Panc1 (cell line): ENCODE measurements at regions not wholly inside any gene's neighbourhood (a gene's known extent, or its start where the extent isn't known, plus 50 kb on each side); places are given as distances from the start of the nearest gene placed in this dataset.

ENCODE experiments used
- CTCF ChIP-seq: fragments of 450-650 bp; IDR thresholded peaks from 2 replicates; pipeline ENCODE4 v1.5.1; 2017; ENCODE audit warnings: mild to moderate bottlenecking
- POLR2AphosphoS5 ChIP-seq: IDR thresholded peaks from 2 replicates; pipeline ENCODE4 v1.6.1; 2012; ENCODE audit warnings: mild to moderate bottlenecking, low read depth, low read length, moderate library complexity
- SIN3A ChIP-seq: IDR thresholded peaks from 2 replicates; pipeline ENCODE4 v1.6.1; 2012; ENCODE audit warnings: low read depth, mild to moderate bottlenecking, low read length, moderate library complexity, borderline replicate concordance; ENCODE audit not compliant: insufficient read depth

GRCh38 chr3:106347350-106347749 is 478.5 kb upstream of the CBLB start:
- no peak for TF ChIP-seq POLR2AphosphoS5
- no peak for TF ChIP-seq CTCF
- no peak for TF ChIP-seq SIN3A
